NCI-H510A (cell line): ENCODE measurements at regions not wholly inside any gene's neighbourhood (a gene's known extent, or its start where the extent isn't known, plus 50 kb on each side); places are given as distances from the start of the nearest gene placed in this dataset.

Source experiments
- DNase-seq: peaks from one replicate; lab custom pipeline; 2025; lab: John Stamatoyannopoulos, UW

- DNase-seq: peak; percentile 42
Measured at GRCh38 chr6:99868074-99868702, 125.8 kb downstream of the MCHR2 start.
